ENCODE measurements at regions not wholly inside any gene's neighbourhood (a gene's known extent, or its start where the extent isn't known, plus 50 kb on each side); places are given as distances from the start of the nearest gene placed in this dataset.

- ChIA-PET SMC1A (ENCODE audit: uncharacterized antibody, unreplicated experiment) (no interaction called here), RAD21 (ENCODE audit: unreplicated experiment) (no interaction called here), POLR2A (no interaction called here), CTCF (interaction anchor here (1.1 kb wide), 1 partner anchor 11 kb away, joined by 3 read pairs; no protein-coding TSS in a partner anchor)
- H3K4me1 ChIP-seq (ENCODE audit: control insufficient read depth, insufficient read depth, low read length) = peaks cover 3% of the 10 kb centered on the region; the same call in 1 of the 2 replicates
- no peaks in the 10 kb centered on the region for H3K36me3 ChIP-seq (ENCODE audit: control insufficient read depth in 2 of 2, insufficient read depth in 2 of 2, low read length in 1 of 2)
- no peak for ATAC-seq
- H3K9me3 ChIP-seq (replicated peaks; ENCODE audit: control insufficient read depth, insufficient read depth, low read length) = no peaks in the 10 kb centered on the region; the same call in 2 of the 3 replicates
- no peaks in the 10 kb centered on the region for H4K20me1 ChIP-seq (ENCODE audit: control insufficient read depth, insufficient read depth)
- no peak for DNase-seq (ENCODE audit: low read depth, low spot score)
- TF ChIP-seq, protein P1, sequence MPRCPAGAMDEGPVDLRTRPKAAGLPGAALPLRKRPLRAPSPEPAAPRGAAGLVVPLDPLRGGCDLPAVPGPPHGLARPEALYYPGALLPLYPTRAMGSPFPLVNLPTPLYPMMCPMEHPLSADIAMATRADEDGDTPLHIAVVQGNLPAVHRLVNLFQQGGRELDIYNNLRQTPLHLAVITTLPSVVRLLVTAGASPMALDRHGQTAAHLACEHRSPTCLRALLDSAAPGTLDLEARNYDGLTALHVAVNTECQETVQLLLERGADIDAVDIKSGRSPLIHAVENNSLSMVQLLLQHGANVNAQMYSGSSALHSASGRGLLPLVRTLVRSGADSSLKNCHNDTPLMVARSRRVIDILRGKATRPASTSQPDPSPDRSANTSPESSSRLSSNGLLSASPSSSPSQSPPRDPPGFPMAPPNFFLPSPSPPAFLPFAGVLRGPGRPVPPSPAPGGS (IDR thresholded peaks at IDR 0.05; ENCODE audit: borderline replicate concordance, insufficient read depth, low read depth, low read length, poor library complexity, severe bottlenecking) = no peak
- no peak for TF ChIP-seq PAX5 (IDR thresholded peaks at IDR 0.05; ENCODE audit: borderline replicate concordance, low read depth, low read length)
- no peak for TF ChIP-seq JUND (IDR thresholded peaks at IDR 0.05; ENCODE audit: low read depth, low read length)
- no peak for TF ChIP-seq NFIC (IDR thresholded peaks at IDR 0.05; ENCODE audit: low read depth, low read length)
- TF ChIP-seq TARDBP (IDR thresholded peaks at IDR 0.05; ENCODE audit: borderline replicate concordance) = no peak
- TF ChIP-seq MTA3 (IDR thresholded peaks at IDR 0.05; ENCODE audit: borderline replicate concordance, low read length) = no peak
- TF ChIP-seq SPI1 (IDR thresholded peaks at IDR 0.05; ENCODE audit: borderline replicate concordance, insufficient read depth, low read depth, low read length) = no peak
- TF ChIP-seq SKIL (IDR thresholded peaks at IDR 0.05; ENCODE audit: low read depth, poor library complexity, severe bottlenecking) = no peak
- TF ChIP-seq YBX1 (IDR thresholded peaks at IDR 0.05) = no peak
- no peak for TF ChIP-seq IKZF1 (conservative IDR thresholded peaks at IDR 0.05)
- TF ChIP-seq, protein P2, sequence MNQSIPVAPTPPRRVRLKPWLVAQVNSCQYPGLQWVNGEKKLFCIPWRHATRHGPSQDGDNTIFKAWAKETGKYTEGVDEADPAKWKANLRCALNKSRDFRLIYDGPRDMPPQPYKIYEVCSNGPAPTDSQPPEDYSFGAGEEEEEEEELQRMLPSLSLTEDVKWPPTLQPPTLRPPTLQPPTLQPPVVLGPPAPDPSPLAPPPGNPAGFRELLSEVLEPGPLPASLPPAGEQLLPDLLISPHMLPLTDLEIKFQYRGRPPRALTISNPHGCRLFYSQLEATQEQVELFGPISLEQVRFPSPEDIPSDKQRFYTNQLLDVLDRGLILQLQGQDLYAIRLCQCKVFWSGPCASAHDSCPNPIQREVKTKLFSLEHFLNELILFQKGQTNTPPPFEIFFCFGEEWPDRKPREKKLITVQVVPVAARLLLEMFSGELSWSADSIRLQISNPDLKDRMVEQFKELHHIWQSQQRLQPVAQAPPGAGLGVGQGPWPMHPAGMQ (IDR thresholded peaks at IDR 0.05; ENCODE audit: borderline replicate concordance) = no peak
- TF ChIP-seq EED (IDR thresholded peaks at IDR 0.05; ENCODE audit: low read depth) = no peak
- TF ChIP-seq ASH2L (IDR thresholded peaks at IDR 0.05; ENCODE audit: borderline replicate concordance, low read depth) = no peak
- H3K4me3 ChIP-seq = no peak overlapping the region
- FAIRE-seq = no peak
- 7% methylated on average over 3 of the region's 3 CpGs for WGBS (ENCODE audit: insufficient coverage, insufficient replicate concordance, low lambda C conversion rate, missing lambda C conversion rate)
- intact Hi-C loops (cut with micrococcal nuclease; ENCODE audit: unreplicated experiment) (no loop called here), in situ Hi-C loops (cut with MboI) (no loop called here)
- BruUV-seq (replicated peaks) = no TSS peak
- H3K9ac ChIP-seq (ENCODE audit: control insufficient read depth, insufficient read depth, low read length) = no peak overlapping the region
- H3K4me2 ChIP-seq (ENCODE audit: control insufficient read depth, insufficient read depth) = no peak overlapping the region
- H2AFZ ChIP-seq (ENCODE audit: control insufficient read depth, low read depth, low read length) = no peak overlapping the region
- H3K27me3 ChIP-seq (replicated peaks in 1 of 2; ENCODE audit: control insufficient read depth in 2 of 2, insufficient read depth in 2 of 2, low read length in 1 of 2) = no peaks in the 10 kb centered on the region
- H3K27ac ChIP-seq (ENCODE audit: control insufficient read depth, insufficient read depth) = no peak overlapping the region
- no peaks in the 10 kb centered on the region for H3K79me2 ChIP-seq (ENCODE audit: control insufficient read depth, insufficient read depth, low read length)
Measured at GRCh38 chr6:121767211-121767610, 331.8 kb downstream of the GJA1 start.

Measured in GM12878 (cell line).